ENCODE measurements at regions not wholly inside any gene's neighbourhood (a gene's known extent, or its start where the extent isn't known, plus 50 kb on each side); places are given as distances from the start of the nearest gene placed in this dataset.

DNA sequence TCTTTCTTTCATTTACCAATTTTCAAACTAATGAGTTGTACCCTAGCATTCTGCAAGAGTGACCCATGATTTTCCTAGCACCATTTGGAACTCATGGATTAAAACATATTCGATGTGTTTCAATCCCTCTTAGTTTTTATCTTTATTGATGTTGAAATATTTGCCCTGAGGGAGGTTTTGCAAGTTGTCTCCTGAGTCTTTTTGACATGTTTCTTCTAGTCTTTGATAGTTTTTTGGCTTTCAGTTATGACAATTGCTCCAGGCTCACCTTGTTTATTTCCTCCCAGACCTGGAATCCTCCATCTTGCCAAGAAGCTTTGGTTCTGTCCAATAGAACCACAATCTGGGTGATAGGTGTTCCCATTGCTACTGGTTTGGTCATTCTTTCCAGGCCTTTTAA is 327.8 kb downstream of the WDR11 start:
- Histone ChIP-seq H3K27ac (ENCODE audit: low read depth, low read length, severe bottlenecking) (no peak overlapping the region), H3K4me3 (ENCODE audit: extremely low read depth, insufficient read depth, low read length, poor library complexity, severe bottlenecking) (no peak overlapping the region), H3K36me3 (ENCODE audit: control insufficient read depth, insufficient read depth, low read length) (no peaks in the 10 kb centered on the region), H3K9me3 (ENCODE audit: control insufficient read depth, low read length) (no peaks in the 10 kb centered on the region), H3K4me1 (ENCODE audit: control insufficient read depth, insufficient read depth, low read length, poor library complexity, severe bottlenecking) (no peaks in the 10 kb centered on the region)
- WGBS, 2 experiments (ENCODE audit: insufficient coverage in 2 of 2), result no CpG with 5 or more reads among the region's 1 CpG

DNA sequence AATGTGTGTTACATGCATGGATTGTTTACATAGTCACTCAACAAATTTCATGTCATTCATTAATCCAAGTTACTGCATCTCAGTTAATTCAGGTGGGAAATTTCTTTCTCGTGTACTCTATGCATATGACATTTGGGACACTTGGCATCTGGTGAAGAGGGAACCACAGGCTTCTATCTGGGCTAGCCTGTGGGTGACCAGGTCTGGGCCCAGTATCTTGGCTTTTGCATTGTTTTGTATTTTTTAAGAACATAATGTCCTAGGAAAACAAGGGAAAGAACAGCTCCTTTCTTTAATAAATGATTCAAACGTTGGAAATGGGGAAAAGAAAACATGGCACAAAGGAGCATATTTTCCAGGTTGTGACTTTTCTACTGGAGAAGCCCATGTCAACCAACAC is 331.1 kb downstream of the WDR11 start:
- H3K27ac ChIP-seq (ENCODE audit: low read depth, low read length, severe bottlenecking), result no peak overlapping the region
- no peak overlapping the region for H3K4me3 ChIP-seq (ENCODE audit: extremely low read depth, insufficient read depth, low read length, poor library complexity, severe bottlenecking)
- H3K4me1 ChIP-seq (ENCODE audit: control insufficient read depth, insufficient read depth, low read length, poor library complexity, severe bottlenecking), result no peaks in the 10 kb centered on the region
- 83 to 86% methylated on average over 1 to 2 of the region's 2 CpGs for WGBS, 2 experiments (ENCODE audit: insufficient coverage in 2 of 2)
- no peaks in the 10 kb centered on the region for H3K36me3 ChIP-seq (ENCODE audit: control insufficient read depth, insufficient read depth, low read length)
- H3K9me3 ChIP-seq (ENCODE audit: control insufficient read depth, low read length), result no peaks in the 10 kb centered on the region

DNA sequence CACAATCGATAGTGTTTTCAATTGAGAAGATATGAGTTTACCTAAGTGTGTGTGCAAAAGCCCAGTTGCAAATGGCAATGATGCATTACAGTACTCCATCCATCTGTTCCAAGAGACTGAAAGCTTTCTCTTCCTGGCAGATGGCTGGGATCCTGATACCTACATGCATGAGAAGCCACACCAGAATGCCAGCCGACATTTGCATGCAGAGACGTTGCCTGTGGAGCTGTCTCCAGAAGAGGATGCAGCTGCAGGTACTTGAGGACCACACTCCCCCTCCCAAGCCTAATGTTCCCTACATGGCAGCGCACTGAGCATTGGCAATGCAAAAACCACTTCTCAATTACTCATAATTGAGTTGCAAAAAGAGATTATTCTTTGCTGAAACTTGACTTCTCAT is 332.1 kb downstream of the WDR11 start:
- WGBS, 2 experiments (ENCODE audit: insufficient coverage in 2 of 2), result 63 to 88% methylated on average over 2 to 3 of the region's 4 CpGs
- H3K27ac ChIP-seq (ENCODE audit: low read depth, low read length, severe bottlenecking), result no peak overlapping the region
- no peaks in the 10 kb centered on the region for H3K36me3 ChIP-seq (ENCODE audit: control insufficient read depth, insufficient read depth, low read length)
- H3K9me3 ChIP-seq (ENCODE audit: control insufficient read depth, low read length), result no peaks in the 10 kb centered on the region
- H3K4me3 ChIP-seq (ENCODE audit: extremely low read depth, insufficient read depth, low read length, poor library complexity, severe bottlenecking), result no peak overlapping the region
- no peaks in the 10 kb centered on the region for H3K4me1 ChIP-seq (ENCODE audit: control insufficient read depth, insufficient read depth, low read length, poor library complexity, severe bottlenecking)

DNA sequence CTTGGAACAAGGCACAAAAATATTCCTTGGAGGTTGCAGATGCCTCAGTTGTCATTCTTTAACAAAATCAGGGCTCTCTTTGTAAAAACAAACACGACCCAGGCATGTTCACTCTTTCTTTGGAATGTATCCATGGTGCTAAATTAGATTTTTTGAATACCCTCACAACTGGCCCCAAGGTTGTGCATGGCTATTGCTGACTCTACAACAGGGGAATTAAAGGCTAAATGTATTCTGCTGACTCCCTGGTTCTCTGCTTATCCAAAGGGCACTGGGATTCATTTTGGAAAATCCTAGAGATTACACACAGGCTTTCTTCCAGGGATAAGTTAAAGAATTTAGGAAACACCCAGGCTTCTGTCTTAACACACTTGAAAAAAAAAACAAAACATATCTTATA is 332.5 kb downstream of the WDR11 start:
- no peaks in the 10 kb centered on the region for H3K4me1 ChIP-seq (ENCODE audit: control insufficient read depth, insufficient read depth, low read length, poor library complexity, severe bottlenecking)
- no peaks in the 10 kb centered on the region for H3K36me3 ChIP-seq (ENCODE audit: control insufficient read depth, insufficient read depth, low read length)
- H3K9me3 ChIP-seq (ENCODE audit: control insufficient read depth, low read length), result no peaks in the 10 kb centered on the region
- no peak overlapping the region for H3K27ac ChIP-seq (ENCODE audit: low read depth, low read length, severe bottlenecking)
- no peak overlapping the region for H3K4me3 ChIP-seq (ENCODE audit: extremely low read depth, insufficient read depth, low read length, poor library complexity, severe bottlenecking)
- WGBS, 2 experiments (ENCODE audit: insufficient coverage in 2 of 2), result no CpG with 5 or more reads among the region's 1 CpG

DNA sequence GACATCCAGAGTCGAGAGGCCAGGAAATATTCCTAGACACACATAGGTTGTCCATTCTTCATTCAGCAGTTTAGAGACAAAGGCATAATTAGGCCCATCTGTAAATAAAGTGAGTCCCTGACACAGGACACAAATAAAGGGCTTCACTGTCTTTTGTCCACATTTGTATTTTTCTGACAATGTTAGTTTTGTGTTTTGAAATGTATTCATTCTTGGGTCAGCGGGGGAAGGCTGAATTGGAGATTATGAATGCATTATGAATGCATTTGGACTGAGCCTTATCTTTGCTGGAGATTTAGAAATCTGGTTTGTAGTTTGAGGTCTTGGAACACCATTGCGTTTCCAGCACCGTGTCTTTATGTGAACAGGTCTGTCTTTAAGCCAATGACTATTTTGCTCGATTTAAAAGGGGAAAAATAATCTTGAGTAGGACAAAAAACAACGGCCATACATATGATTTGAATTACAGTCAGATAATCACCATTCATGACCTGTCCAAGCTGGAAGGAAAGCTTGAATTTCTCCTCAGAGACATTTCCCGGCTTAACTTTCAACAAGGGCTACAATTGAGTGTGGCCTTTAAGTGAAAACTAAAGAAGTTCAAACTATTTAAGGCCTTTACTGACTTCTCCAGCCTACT is 334.8 kb downstream of the WDR11 start:
- whole genome bisulfite sequencing, 2 experiments (ENCODE audit: insufficient coverage in 2 of 2), result 95 to 97% methylated on average over 2 to 5 of the region's 7 CpGs
- Histone ChIP-seq H3K4me3 (ENCODE audit: extremely low read depth, insufficient read depth, low read length, poor library complexity, severe bottlenecking) (no peak overlapping the region), H3K36me3 (ENCODE audit: control insufficient read depth, insufficient read depth, low read length) (no peaks in the 10 kb centered on the region), H3K9me3 (ENCODE audit: control insufficient read depth, low read length) (no peaks in the 10 kb centered on the region), H3K4me1 (ENCODE audit: control insufficient read depth, insufficient read depth, low read length, poor library complexity, severe bottlenecking) (no peaks in the 10 kb centered on the region), H3K27ac (ENCODE audit: low read depth, low read length, severe bottlenecking) (no peak overlapping the region)

- H3K9me3 ChIP-seq (ENCODE audit: control insufficient read depth, low read length), result no peaks in the 10 kb centered on the region
- H3K4me1 ChIP-seq (ENCODE audit: control insufficient read depth, insufficient read depth, low read length, poor library complexity, severe bottlenecking), result no peaks in the 10 kb centered on the region
- no peak overlapping the region for H3K4me3 ChIP-seq (ENCODE audit: extremely low read depth, insufficient read depth, low read length, poor library complexity, severe bottlenecking)
- H3K36me3 ChIP-seq (ENCODE audit: control insufficient read depth, insufficient read depth, low read length), result no peaks in the 10 kb centered on the region
- H3K27ac ChIP-seq (ENCODE audit: low read depth, low read length, severe bottlenecking), result no peak overlapping the region
Observed at GRCh38 chr10:121187391-121187790, 336.2 kb downstream of the WDR11 start.

- Histone ChIP-seq H3K27ac (ENCODE audit: low read depth, low read length, severe bottlenecking) (no peak overlapping the region), H3K36me3 (ENCODE audit: control insufficient read depth, insufficient read depth, low read length) (no peaks in the 10 kb centered on the region), H3K4me3 (ENCODE audit: extremely low read depth, insufficient read depth, low read length, poor library complexity, severe bottlenecking) (no peak overlapping the region), H3K9me3 (ENCODE audit: control insufficient read depth, low read length) (no peaks in the 10 kb centered on the region), H3K4me1 (ENCODE audit: control insufficient read depth, insufficient read depth, low read length, poor library complexity, severe bottlenecking) (no peaks in the 10 kb centered on the region)
- 69 to 71% methylated on average over 5 to 6 of the region's 6 CpGs for WGBS, 2 experiments (ENCODE audit: insufficient coverage in 2 of 2)
Observed at GRCh38 chr10:121188005-121188404, 336.8 kb downstream of the WDR11 start.

DNA sequence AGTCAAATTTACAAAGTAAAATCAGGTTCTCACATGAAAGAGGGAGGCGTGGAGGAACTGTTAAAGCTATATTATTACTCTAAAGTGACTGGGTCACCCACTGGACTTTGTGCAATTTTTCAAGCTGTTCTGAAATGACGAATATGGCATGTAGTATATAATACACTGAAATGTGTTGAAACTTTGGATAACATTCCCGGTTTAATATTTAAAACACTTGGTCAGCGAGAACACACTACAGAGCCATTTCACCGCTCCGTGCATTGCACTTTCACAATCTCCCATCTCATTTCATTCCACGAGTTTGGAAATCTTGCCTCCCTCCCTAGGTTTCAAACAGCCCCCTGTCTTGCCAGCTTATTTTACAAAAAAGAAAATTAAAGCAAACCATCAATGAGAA is 337.9 kb downstream of the WDR11 start:
- Histone ChIP-seq H3K36me3 (ENCODE audit: control insufficient read depth, insufficient read depth, low read length) (no peaks in the 10 kb centered on the region), H3K4me3 (ENCODE audit: extremely low read depth, insufficient read depth, low read length, poor library complexity, severe bottlenecking) (no peak overlapping the region), H3K9me3 (ENCODE audit: control insufficient read depth, low read length) (no peaks in the 10 kb centered on the region), H3K27ac (ENCODE audit: low read depth, low read length, severe bottlenecking) (no peak overlapping the region), H3K4me1 (ENCODE audit: control insufficient read depth, insufficient read depth, low read length, poor library complexity, severe bottlenecking) (no peaks in the 10 kb centered on the region)
- WGBS, 2 experiments (ENCODE audit: insufficient coverage in 2 of 2), result 73 to 76% methylated on average over 4 to 5 of the region's 7 CpGs

DNA sequence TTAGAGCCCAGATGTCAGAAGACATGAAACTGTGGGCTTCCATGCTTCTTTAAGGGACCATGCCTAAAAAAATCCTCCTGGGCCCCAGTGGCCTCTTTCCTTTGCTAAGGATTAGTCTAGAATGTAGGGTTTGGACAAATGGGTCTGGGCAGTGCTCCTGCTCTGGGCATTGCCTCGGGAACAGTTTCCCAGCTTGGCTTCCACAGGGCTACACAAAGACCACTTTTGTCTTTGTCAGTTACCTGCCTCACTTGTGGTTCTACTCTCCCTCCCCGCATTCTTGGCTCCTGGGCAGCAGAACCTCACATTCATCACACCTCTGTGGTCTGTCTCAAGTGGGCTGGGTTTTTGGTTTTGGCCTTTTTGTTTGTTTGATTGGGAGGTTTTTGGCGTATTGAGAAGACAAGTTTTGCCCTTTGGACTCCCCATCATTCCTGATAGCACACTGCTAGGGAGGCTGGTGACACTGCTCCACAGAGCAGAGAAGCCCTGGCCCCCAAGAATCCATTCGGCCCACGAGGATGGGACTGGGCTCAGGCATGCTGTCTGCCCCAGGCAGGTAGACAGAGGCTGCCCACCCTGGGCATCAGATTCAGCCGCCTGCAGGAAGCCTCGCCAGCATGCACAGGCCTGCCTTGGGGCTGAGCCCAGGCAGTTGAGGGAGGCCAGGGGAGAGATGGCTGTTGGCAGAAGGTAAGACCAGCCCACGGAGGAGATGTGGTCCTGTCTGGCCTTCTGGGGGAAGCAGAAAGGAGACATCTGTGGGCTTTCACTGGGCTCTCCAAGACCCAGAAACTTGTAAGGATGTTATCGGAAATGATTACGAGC is 343.7 kb downstream of the WDR11 start:
- H3K4me1 ChIP-seq (ENCODE audit: control insufficient read depth, insufficient read depth, low read length, poor library complexity, severe bottlenecking), result no peaks in the 10 kb centered on the region
- no peak overlapping the region for H3K4me3 ChIP-seq (ENCODE audit: extremely low read depth, insufficient read depth, low read length, poor library complexity, severe bottlenecking)
- 75 to 94% methylated on average over 8 of the region's 10 CpGs for WGBS, 2 experiments (ENCODE audit: insufficient coverage in 2 of 2)

GRCh38 chr10:121195524-121195910 is 344.4 kb downstream of the WDR11 start:
- Histone ChIP-seq H3K36me3 (ENCODE audit: control insufficient read depth, insufficient read depth, low read length) (no peaks in the 10 kb centered on the region), H3K4me3 (ENCODE audit: extremely low read depth, insufficient read depth, low read length, poor library complexity, severe bottlenecking) (no peak overlapping the region), H3K4me1 (ENCODE audit: control insufficient read depth, insufficient read depth, low read length, poor library complexity, severe bottlenecking) (no peaks in the 10 kb centered on the region), H3K9me3 (ENCODE audit: control insufficient read depth, low read length) (no peaks in the 10 kb centered on the region), H3K27ac (ENCODE audit: low read depth, low read length, severe bottlenecking) (no peak overlapping the region)
- 67 to 76% methylated on average over 3 to 7 of the region's 8 CpGs for WGBS, 2 experiments (ENCODE audit: insufficient coverage in 2 of 2)

More for the DNA sequence above, 343.7 kb downstream of the WDR11 start:
- no peaks in the 10 kb centered on the region for H3K36me3 ChIP-seq (ENCODE audit: control insufficient read depth, insufficient read depth, low read length)
- no peak overlapping the region for H3K27ac ChIP-seq (ENCODE audit: low read depth, low read length, severe bottlenecking)
- H3K9me3 ChIP-seq (ENCODE audit: control insufficient read depth, low read length), result no peaks in the 10 kb centered on the region

DNA sequence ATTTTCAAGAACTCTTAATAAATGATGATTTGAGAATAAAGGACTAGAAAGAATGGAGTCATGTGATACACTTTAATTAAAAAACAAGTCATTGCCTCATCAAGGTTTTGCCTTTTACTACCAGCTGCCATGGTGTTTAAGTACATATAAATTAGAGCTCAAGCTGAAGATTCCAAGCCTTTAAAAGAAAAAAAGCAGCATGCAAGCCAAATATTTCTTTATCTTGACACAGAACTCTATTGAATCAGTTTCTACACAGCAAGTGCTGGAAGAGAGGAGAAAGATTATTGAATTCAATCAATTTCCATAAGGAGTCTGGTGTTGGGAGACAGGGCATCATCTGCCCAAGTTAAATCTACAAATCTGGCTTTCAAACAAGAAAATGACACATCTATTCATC is 347.9 kb downstream of the WDR11 start:
- Histone ChIP-seq H3K27ac (ENCODE audit: low read depth, low read length, severe bottlenecking) (no peak overlapping the region), H3K36me3 (ENCODE audit: control insufficient read depth, insufficient read depth, low read length) (no peaks in the 10 kb centered on the region), H3K4me1 (ENCODE audit: control insufficient read depth, insufficient read depth, low read length, poor library complexity, severe bottlenecking) (no peaks in the 10 kb centered on the region), H3K9me3 (ENCODE audit: control insufficient read depth, low read length) (no peaks in the 10 kb centered on the region), H3K4me3 (ENCODE audit: extremely low read depth, insufficient read depth, low read length, poor library complexity, severe bottlenecking) (no peak overlapping the region)
